Body of pancreas (tissue), 4 donors: ENCODE measurements at regions not wholly inside any gene's neighbourhood (a gene's known extent, or its start where the extent isn't known, plus 50 kb on each side); places are given as distances from the start of the nearest gene placed in this dataset.

Experiments
- ATAC-seq: fragments of 150-250 bp; one replicate; pipeline ENCODE4 v1.9.1; 2016
- DNase-seq, 4 donors: peaks; one replicate each; pipeline ENCODE4 v3.0.0-alpha.2; 2019
- H3K27ac ChIP-seq, 4 donors: fragments of 200-600 bp; sonication (generic); 1 replicate in 3 of 4; 2 replicates in 1 of 4; pipeline versions ENCODE4 v1.5.1 to v1.6.1; 2016 to 2019; ENCODE audit warnings: mild to moderate bottlenecking in 1 of 4, mixed read lengths in 1 of 4, moderate library complexity in 1 of 4
- H3K27me3 ChIP-seq, 2 donors: fragments of 200-600 bp; sonication (generic); one replicate each; pipeline ENCODE4 v1.6.0; 2016; ENCODE audit warnings: mild to moderate bottlenecking in 1 of 2
- H3K36me3 ChIP-seq, 2 donors: fragments of 200-600 bp; sonication (generic); replicated peaks in 1 of 2; 2 replicates each; pipeline ENCODE4 v1.5.1; 2016; ENCODE audit warnings: low read depth in 2 of 2; ENCODE audit not compliant: insufficient read depth in 1 of 2
- H3K4me1 ChIP-seq: fragments of 200-600 bp; sonication (generic); one replicate; pipeline ENCODE4 v1.6.0; 2016
- H3K4me3 ChIP-seq, 2 donors: fragments of 200-600 bp; sonication (generic); 1 replicate in 1 of 2; 2 replicates in 1 of 2; pipeline ENCODE4 v1.5.1; 2016 to 2019
- H3K9me3 ChIP-seq, 3 donors: fragments of 200-600 bp; sonication (generic); 1 replicate in 2 of 3; 2 replicates in 1 of 3; pipeline ENCODE4 v1.5.1; 2016
- POLR2A ChIP-seq, 3 donors: fragments of 450-650 bp; IDR thresholded peaks; one replicate each; pipeline ENCODE4 v1.6.1; 2016; ENCODE audit warnings: antibody characterized with exemption in 3 of 3, mild to moderate bottlenecking in 2 of 3
- WGBS, 2 donors: methylation state at CpG; one replicate each; pipeline ENCODE4 v1.1.5; 2017; 5-methylcytosine and 5-hydroxymethylcytosine counted together
- intact Hi-C: fragments of 100-400 bp; cut with DNase I; formaldehyde crosslinking; loops from one replicate; pipeline ENCODE4 v1.15.1; 2023
- TF ChIP-seq, protein P1 (sequence below), 7 experiments: fragments of 450-650 bp in 4 of 7; fragments of 200-600 bp in 3 of 7; sonication (generic) in 3 of 7; IDR thresholded peaks; one replicate each; pipeline ENCODE4 v1.5.1; 2016 to 2019; ENCODE audit warnings: antibody characterized with exemption in 7 of 7

DNA sequence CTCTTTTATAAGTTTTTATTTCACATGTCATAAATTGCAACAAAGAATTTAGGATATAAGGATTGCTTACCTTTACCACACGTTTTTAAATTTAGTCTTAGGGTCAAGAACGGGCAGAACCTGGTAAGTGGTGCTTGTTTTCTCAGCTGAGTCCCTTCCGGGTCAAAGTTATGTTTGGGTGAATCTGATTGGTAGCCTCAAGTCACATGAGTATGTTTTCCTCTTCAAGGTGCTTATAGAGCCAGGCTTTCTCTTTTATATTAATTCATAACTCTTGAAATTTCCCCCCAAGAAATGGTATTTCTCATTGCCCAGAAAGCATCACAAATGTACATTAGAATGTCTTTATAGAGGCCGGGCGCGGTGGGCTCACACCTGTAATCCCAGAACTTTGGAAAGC is 415.7 kb upstream of the ROBO2 start:
- H3K4me1 ChIP-seq: no peaks in the 10 kb centered on the region
- intact Hi-C loops: no loop called here
- WGBS, 2 donors: 64 to 74% methylated on average over 6 of the region's 6 CpGs
- no peaks in the 10 kb centered on the region for H3K27me3 ChIP-seq
- DNase-seq (no peak), ATAC-seq (no peak)
- no peak overlapping the region for H3K4me3 ChIP-seq
- H3K27ac ChIP-seq: no peak overlapping the region
- no peaks in the 10 kb centered on the region for H3K36me3 ChIP-seq
- H3K9me3 ChIP-seq: no peaks in the 10 kb centered on the region
- TF ChIP-seq POLR2A (IDR thresholded peaks at IDR 0.05): no peak
- TF ChIP-seq, protein P1, sequence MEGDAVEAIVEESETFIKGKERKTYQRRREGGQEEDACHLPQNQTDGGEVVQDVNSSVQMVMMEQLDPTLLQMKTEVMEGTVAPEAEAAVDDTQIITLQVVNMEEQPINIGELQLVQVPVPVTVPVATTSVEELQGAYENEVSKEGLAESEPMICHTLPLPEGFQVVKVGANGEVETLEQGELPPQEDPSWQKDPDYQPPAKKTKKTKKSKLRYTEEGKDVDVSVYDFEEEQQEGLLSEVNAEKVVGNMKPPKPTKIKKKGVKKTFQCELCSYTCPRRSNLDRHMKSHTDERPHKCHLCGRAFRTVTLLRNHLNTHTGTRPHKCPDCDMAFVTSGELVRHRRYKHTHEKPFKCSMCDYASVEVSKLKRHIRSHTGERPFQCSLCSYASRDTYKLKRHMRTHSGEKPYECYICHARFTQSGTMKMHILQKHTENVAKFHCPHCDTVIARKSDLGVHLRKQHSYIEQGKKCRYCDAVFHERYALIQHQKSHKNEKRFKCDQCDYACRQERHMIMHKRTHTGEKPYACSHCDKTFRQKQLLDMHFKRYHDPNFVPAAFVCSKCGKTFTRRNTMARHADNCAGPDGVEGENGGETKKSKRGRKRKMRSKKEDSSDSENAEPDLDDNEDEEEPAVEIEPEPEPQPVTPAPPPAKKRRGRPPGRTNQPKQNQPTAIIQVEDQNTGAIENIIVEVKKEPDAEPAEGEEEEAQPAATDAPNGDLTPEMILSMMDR (IDR thresholded peaks at IDR 0.05): no peak

DNA sequence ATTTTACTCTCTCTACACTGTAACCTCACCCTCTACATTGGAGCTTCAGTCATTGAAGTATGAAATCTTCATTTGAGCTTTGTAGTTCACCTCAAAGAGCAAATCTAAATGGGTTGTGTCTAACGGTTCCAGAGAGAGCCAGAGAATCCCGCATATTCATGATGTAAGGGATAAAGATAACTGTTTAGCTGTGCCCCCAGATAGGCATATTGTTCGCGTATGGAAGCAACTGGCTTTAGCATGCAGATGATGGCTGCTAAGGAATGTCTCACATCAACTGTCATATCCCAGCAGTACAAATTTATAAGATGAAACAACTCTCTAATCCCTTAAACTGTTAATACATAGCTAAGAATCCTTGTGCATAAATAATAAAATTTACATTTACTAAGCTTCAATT is 412.7 kb upstream of the ROBO2 start:
- Histone ChIP-seq H3K27me3 (no peaks in the 10 kb centered on the region), H3K4me3 (no peak overlapping the region), H3K36me3 (no peaks in the 10 kb centered on the region), H3K9me3 (no peaks in the 10 kb centered on the region), H3K4me1 (no peaks in the 10 kb centered on the region), H3K27ac (no peak overlapping the region)
- DNase-seq (no peak), ATAC-seq (no peak)
- TF ChIP-seq, protein P1 (IDR thresholded peaks at IDR 0.05): no peak
- no peak for TF ChIP-seq POLR2A (IDR thresholded peaks at IDR 0.05)
- intact Hi-C loops: no loop called here
- 64 to 79% methylated on average over 4 of the region's 4 CpGs for WGBS, 2 donors

DNA sequence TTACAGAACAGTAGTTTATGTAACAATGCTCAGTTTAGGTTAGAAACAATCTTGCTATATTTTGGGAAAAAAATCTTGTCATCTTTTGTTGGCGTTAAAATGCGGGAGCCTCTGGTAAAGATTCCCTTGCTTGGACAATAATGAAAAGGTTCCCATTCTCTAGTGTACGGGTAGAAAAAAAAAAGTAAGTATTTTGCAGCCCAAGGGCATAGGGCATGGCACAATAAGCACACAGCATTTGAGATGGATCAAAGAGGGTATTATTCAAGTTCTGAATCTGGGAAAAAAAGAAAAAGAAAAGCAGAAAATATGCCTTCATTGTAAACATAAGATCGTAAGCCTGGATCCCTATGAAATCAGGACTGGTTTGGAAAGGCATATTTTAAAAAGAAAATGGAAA is 408.6 kb upstream of the ROBO2 start:
- no peaks in the 10 kb centered on the region for H3K4me1 ChIP-seq
- H3K27ac ChIP-seq: no peak overlapping the region
- ATAC-seq: no peak
- H3K9me3 ChIP-seq: no peaks in the 10 kb centered on the region
- TF ChIP-seq, protein P1 (IDR thresholded peaks at IDR 0.05): no peak
- TF ChIP-seq POLR2A (IDR thresholded peaks at IDR 0.05): no peak
- no peak for DNase-seq
- H3K4me3 ChIP-seq: no peak overlapping the region
- intact Hi-C loops: no loop called here
- H3K27me3 ChIP-seq: no peaks in the 10 kb centered on the region
- no peaks in the 10 kb centered on the region for H3K36me3 ChIP-seq
- 67 to 72% methylated on average over 4 of the region's 4 CpGs for WGBS, 2 donors

DNA sequence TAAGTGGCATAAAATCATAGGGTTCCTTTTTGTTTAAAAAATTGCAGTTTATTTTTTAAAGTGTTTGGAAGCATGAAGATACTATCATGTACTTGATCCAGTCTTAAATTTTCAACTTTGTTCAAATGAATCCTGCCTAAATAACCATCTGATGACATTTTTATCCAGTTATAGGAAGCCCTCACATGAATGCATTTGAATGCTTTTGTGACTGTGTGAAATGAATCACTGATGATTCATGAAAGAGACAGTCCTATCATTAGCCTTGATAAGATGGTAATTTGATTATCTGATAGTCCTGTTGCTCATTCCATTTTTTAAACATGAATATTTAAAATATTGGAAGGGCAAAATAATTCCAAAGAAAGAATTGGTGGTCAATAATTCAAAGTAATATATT is 401.9 kb upstream of the ROBO2 start:
- H3K27ac ChIP-seq: no peak overlapping the region

DNA sequence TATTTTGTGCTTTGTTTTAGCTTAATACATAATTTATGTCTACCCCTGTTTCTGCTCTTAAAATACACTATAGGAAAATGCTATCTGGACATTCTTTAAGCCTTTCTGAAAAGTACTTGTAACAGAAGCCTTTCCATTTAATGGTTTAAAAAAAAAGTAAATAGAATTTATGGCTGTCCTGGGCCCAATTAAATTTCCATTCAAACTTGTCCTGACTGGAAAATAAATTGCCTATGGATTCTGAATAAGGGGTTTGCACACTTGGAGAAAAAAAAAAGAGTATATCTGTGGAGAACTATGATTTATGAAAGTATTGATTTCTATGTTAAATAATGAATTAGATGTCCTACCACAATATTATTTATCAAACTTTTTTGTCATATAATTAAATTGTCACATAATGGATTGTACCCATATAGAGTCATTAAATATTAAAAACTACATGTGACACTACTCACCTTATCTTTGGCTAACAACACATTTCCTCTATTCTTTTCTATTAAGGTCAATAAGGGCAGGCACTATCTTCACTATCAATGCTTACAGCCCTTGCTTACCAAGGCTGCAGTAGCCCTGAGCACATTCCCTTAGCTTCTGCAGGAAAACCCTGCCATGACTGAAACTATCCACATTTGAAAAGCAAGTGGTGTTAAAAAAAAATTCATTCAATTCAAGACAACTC is 396.1 kb upstream of the ROBO2 start:
- Histone ChIP-seq H3K36me3 (no peaks in the 10 kb centered on the region), H3K9me3 (no peaks in the 10 kb centered on the region), H3K27me3 (no peaks in the 10 kb centered on the region), H3K4me1 (no peaks in the 10 kb centered on the region), H3K27ac (no peak overlapping the region), H3K4me3 (no peak overlapping the region)
- no peak for ATAC-seq
- intact Hi-C loops: no loop called here
- no peak for TF ChIP-seq POLR2A (IDR thresholded peaks at IDR 0.05)
- TF ChIP-seq, protein P1 (IDR thresholded peaks at IDR 0.05): no peak
- no peak for DNase-seq

More for the DNA sequence above, 401.9 kb upstream of the ROBO2 start:
- Histone ChIP-seq H3K9me3 (no peaks in the 10 kb centered on the region), H3K27me3 (no peaks in the 10 kb centered on the region), H3K36me3 (no peaks in the 10 kb centered on the region), H3K4me3 (no peak overlapping the region), H3K4me1 (no peaks in the 10 kb centered on the region)
- intact Hi-C loops: no loop called here
- DNase-seq: no peak
- TF ChIP-seq, protein P1 (IDR thresholded peaks at IDR 0.05): no peak
- no peak for TF ChIP-seq POLR2A (IDR thresholded peaks at IDR 0.05)
- ATAC-seq: no peak
